AG04450 (cell line): ENCODE measurements at regions not wholly inside any gene's neighbourhood (a gene's known extent, or its start where the extent isn't known, plus 50 kb on each side); places are given as distances from the start of the nearest gene placed in this dataset.

Source experiments
- CTCF ChIA-PET: fragments of 300-600, 350-600 bp; formaldehyde crosslinking; extraction: SDS; loops from one replicate; lab custom pipeline; 2022; ENCODE audit warnings: antibody characterized with exemption, inconsistent platforms; lab: Charles Lee
- POLR2A ChIA-PET: fragments of 350-600 bp; formaldehyde crosslinking; extraction: SDS; loops from one replicate; lab custom pipeline; 2021; ENCODE audit warnings: antibody characterized with exemption, inconsistent platforms; lab: Yijun Ruan, JAX
- DNase-seq: peaks from one replicate; pipeline ENCODE4 v3.0.0-alpha.2; 2011; ENCODE audit warnings: low read depth, low spot score
- H3K27ac ChIP-seq: one replicate; pipeline ENCODE4 v1.5.1; 2012; ENCODE audit warnings: low read depth, low read length, control low read depth
- H3K27me3 ChIP-seq: one replicate; pipeline ENCODE4 v1.6.0; 2012; ENCODE audit warnings: low read length; ENCODE audit not compliant: control insufficient read depth, insufficient read depth
- H3K4me3 ChIP-seq: 2 replicates; pipeline ENCODE4 v1.5.1; 2011; ENCODE audit warnings: mild to moderate bottlenecking, low read depth, low read length, control low read depth
- H3K9me3 ChIP-seq: 2 replicates; pipeline ENCODE4 v1.5.1; 2012; ENCODE audit warnings: low read length; ENCODE audit not compliant: control insufficient read depth, insufficient read depth
- TF ChIP-seq, protein P1 (sequence below): IDR thresholded peaks from 2 replicates; pipeline ENCODE4 v1.5.1; 2011; ENCODE audit warnings: low read depth, low read length, control low read depth, inconsistent platforms

DNA sequence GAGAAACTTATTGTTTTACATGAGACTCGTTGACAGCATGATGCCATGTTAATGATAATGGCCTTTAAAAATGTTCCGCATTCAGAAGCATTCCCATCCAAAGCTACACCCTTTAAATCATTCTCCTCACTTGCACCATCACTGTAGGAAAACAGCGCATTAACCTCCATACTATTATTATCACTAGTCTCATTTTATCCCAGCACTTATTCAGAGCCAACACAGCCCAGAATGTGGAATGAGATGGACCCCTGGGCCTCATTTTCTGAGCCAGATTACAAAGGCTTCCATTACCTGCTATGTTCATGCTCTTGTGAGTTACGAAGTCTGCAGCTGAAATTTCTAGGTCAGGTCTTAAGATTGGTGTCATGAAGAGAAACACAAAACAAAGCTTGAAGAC is 159.4 kb downstream of the HS3ST3A1 start:
- no peaks in the 10 kb centered on the region for H3K9me3 ChIP-seq
- no peaks in the 10 kb centered on the region for H3K27me3 ChIP-seq
- ChIA-PET CTCF (interaction anchor here (0.8 kb wide), 1 partner anchor 22 kb away, joined by 3 read pairs; no protein-coding TSS in a partner anchor), POLR2A (no interaction called here)
- H3K4me3 ChIP-seq: no peak overlapping the region
- TF ChIP-seq, protein P1, sequence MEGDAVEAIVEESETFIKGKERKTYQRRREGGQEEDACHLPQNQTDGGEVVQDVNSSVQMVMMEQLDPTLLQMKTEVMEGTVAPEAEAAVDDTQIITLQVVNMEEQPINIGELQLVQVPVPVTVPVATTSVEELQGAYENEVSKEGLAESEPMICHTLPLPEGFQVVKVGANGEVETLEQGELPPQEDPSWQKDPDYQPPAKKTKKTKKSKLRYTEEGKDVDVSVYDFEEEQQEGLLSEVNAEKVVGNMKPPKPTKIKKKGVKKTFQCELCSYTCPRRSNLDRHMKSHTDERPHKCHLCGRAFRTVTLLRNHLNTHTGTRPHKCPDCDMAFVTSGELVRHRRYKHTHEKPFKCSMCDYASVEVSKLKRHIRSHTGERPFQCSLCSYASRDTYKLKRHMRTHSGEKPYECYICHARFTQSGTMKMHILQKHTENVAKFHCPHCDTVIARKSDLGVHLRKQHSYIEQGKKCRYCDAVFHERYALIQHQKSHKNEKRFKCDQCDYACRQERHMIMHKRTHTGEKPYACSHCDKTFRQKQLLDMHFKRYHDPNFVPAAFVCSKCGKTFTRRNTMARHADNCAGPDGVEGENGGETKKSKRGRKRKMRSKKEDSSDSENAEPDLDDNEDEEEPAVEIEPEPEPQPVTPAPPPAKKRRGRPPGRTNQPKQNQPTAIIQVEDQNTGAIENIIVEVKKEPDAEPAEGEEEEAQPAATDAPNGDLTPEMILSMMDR: no peak
- no peak overlapping the region for H3K27ac ChIP-seq
- no peak for DNase-seq

DNA sequence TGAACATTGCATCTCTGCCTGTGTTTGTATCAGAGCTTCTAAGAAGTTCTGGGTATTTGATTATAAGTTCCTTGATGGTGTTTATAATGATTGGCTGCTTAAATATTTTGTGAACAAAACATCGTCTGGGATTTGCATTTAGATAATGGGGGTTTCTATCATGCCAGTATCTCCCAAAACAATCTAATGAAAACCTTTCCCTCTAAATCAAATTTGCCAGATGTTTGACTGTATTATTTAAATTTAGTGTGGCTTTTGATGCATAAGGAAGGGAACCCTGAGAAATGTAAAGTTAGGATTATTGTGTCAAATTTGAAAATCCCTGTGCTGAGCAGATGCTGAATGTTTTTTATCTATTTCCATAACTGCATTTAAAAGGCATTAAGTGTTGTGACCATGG is 159.9 kb downstream of the HS3ST3A1 start:
- Histone ChIP-seq H3K4me3 (no peak overlapping the region), H3K27me3 (no peaks in the 10 kb centered on the region), H3K27ac (no peak overlapping the region), H3K9me3 (no peaks in the 10 kb centered on the region)
- POLR2A ChIA-PET: no interaction called here
- TF ChIP-seq, protein P1: no peak
- no peak for DNase-seq
- CTCF ChIA-PET: interaction anchor here (0.8 kb wide), 1 partner anchor 21 kb away, joined by 3 read pairs; no protein-coding TSS in a partner anchor

DNA sequence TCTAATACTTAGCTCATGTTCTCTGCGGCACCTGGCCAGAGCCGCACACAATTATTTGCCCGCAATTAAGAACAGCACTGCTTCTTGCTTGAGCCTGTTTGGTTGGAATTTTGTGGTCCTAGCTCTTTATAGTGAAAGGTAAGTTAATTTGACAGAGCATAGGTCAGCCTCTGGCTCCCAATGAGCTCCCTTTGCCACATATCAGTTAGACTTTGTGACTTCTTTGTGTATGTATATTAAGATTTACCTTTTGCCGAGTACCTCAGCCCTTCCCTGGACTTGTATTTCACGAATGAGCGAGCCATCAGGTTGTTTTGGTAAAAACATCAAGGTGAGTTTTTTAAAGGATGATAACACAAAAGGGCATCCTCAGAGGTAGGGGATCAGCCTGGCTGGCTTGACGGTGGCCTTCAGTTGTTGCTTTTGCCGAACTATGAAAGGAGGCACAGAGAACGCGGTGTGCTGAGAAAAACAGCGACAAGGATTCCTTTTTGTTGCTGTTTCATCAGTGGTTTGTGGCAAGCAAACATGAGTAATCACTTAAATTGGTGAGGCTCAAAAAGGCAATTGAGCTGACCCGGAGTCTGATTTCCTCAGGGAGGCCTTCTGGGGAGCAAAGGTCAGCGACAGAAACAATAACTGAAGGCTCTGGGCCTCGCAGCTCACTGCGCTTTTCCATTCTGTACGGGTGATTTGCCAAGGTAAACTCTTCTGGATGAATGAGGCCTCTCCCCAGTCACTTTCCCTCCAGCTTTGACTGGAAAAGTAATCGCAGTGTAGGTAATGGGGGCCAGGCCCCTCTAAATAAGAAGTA is 163.6 kb downstream of the HS3ST3A1 start:
- H3K27me3 ChIP-seq: no peaks in the 10 kb centered on the region
- H3K9me3 ChIP-seq: peaks cover 3% of the 10 kb centered on the region; the same call in 1 of the 2 replicates
- no peak overlapping the region for H3K27ac ChIP-seq
- DNase-seq: no peak
- ChIA-PET CTCF (no interaction called here), POLR2A (no interaction called here)
- TF ChIP-seq, protein P1: no peak
- H3K4me3 ChIP-seq: no peak overlapping the region

DNA sequence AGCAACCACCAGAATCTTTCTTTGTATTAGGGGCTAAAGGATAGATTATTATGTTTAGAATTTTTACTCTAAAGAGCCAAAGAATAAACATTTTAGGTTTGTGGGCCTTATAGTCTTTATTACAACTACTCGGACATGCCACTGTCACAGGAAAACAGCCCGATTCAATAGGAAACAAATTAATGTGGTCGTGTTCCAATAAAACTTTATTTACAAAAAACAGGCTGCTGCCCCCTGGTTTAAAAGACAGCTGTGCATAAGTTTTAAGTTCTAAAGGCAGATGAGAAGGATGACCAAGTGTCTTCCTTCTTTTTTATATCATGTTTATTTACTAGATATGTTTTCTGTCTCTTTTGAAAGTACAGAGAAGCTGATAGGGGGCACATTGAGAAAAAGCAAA is 166.5 kb downstream of the HS3ST3A1 start:
- Histone ChIP-seq H3K9me3 (peaks cover 3% of the 10 kb centered on the region; the same call in 1 of the 2 replicates), H3K4me3 (no peak overlapping the region), H3K27me3 (no peaks in the 10 kb centered on the region), H3K27ac (no peak overlapping the region)
- ChIA-PET CTCF (no interaction called here), POLR2A (no interaction called here)
- TF ChIP-seq, protein P1: no peak
- DNase-seq: no peak

DNA sequence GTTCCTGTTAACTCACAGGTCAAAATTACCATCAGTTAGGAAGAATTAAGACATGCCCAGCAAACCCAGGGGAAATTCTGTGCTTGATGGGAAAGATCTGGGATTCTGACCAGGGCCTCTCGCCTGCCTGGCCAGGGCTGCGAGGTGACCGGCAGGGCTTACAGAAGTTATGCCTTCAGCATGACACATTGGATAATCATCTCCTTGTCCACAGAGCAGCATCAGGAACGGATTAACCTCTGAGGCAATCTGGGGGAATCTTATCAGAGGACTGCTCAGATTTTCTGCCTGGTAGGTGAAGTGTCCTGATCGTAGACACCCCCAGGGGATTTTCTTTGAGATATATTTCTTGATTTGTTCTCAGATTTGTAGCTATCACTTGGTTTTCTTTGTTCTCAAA is 172.5 kb downstream of the HS3ST3A1 start:
- Histone ChIP-seq H3K9me3 (no peaks in the 10 kb centered on the region), H3K4me3 (no peak overlapping the region), H3K27me3 (no peaks in the 10 kb centered on the region), H3K27ac (peak overlapping the region; percentile 25)
- TF ChIP-seq, protein P1: no peak
- ChIA-PET CTCF (no interaction called here), POLR2A (no interaction called here)
- peak; percentile 78 for DNase-seq
